ENCODE measurements at regions not wholly inside any gene's neighbourhood (a gene's known extent, or its start where the extent isn't known, plus 50 kb on each side); places are given as distances from the start of the nearest gene placed in this dataset.

GRCh38 chr2:191476901-191477300 lies 201.0 kb upstream of the NABP1 start:
- TF ChIP-seq CTCF (IDR thresholded peaks at IDR 0.05; ENCODE audit: insufficient read depth, low read length, severe bottlenecking) = no peak
- H3K4me3 ChIP-seq (ENCODE audit: low read depth, low read length) = no peak overlapping the region
- H3K36me3 ChIP-seq (ENCODE audit: control insufficient read depth, insufficient read depth, low read length) = no peaks in the 10 kb centered on the region
- FAIRE-seq (no peak), DNase-seq (ENCODE audit: low read depth) (no peak)
- H3K27me3 ChIP-seq (ENCODE audit: control insufficient read depth, insufficient read depth, low read length) = no peaks in the 10 kb centered on the region

GRCh38 chr2:191478799-191479679 lies 198.9 kb upstream of the NABP1 start:
- TF ChIP-seq CTCF (IDR thresholded peaks at IDR 0.05; ENCODE audit: insufficient read depth, low read length, severe bottlenecking) = no peak
- no peak for DNase-seq (ENCODE audit: low read depth)
- H3K4me3 ChIP-seq (ENCODE audit: low read depth, low read length) = no peak overlapping the region
- no peaks in the 10 kb centered on the region for H3K36me3 ChIP-seq (ENCODE audit: control insufficient read depth, insufficient read depth, low read length)
- FAIRE-seq = no peak
- no peaks in the 10 kb centered on the region for H3K27me3 ChIP-seq (ENCODE audit: control insufficient read depth, insufficient read depth, low read length)

DNA sequence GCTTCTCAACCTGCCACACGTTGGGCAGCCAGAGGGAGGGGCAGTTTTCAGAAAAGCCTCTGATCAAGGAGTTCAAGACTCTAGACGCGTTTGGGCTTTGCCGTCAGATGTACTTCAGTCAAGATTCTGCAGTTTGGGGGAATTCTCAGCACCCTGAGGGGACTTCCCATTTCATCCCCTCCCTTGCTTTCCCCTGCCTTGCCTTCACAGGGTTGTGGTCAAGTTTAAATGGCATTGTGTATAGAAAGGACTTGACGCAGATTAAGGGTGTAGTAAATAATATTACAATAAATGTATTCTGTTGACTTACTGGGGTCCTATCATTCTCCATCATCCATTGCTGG lies 198.3 kb upstream of the NABP1 start:
- no peaks in the 10 kb centered on the region for H3K27me3 ChIP-seq (ENCODE audit: control insufficient read depth, insufficient read depth, low read length)
- no peak for DNase-seq (ENCODE audit: low read depth)
- no peak for FAIRE-seq
- no peak overlapping the region for H3K4me3 ChIP-seq (ENCODE audit: low read depth, low read length)
- no peaks in the 10 kb centered on the region for H3K36me3 ChIP-seq (ENCODE audit: control insufficient read depth, insufficient read depth, low read length)
- no peak for TF ChIP-seq CTCF (IDR thresholded peaks at IDR 0.05; ENCODE audit: insufficient read depth, low read length, severe bottlenecking)

DNA sequence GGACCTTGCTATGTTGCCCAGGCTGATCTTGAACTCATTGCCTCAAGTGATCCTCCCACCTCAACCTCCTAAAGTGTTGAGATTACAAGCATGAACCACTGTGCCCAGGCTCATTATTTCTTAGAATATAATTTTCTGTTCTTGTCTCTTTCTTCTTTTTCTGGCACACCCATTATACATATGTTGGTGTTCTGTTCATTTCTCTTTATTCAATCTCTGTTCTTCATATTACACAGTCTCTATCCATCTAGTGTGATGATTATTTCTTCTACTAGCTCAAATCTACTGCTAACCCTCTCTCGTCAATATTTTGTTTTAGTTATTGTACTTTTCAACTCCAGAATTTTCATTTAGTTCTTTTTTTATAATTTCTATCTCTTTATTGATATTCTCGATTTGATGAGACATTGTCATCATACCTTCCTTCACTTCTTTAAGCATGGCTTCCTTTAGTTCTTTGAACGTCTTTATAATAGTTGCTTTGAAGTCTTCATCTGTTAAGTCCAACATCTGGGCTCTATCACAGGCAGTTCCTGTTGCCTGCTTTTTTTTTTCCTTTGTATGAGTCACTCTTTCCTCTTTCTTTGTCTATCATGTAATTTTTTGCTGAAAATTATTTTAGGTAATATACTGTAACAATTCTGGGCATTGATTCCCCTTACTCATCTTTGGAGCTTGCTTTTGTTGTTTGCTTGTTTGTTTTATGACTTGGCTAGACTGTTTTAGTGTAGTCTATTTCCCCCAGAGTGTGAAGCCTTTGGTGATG lies 196.4 kb upstream of the NABP1 start:
- no peaks in the 10 kb centered on the region for H3K27me3 ChIP-seq (ENCODE audit: control insufficient read depth, insufficient read depth, low read length)
- no peaks in the 10 kb centered on the region for H3K36me3 ChIP-seq (ENCODE audit: control insufficient read depth, insufficient read depth, low read length)
- FAIRE-seq (no peak), DNase-seq (ENCODE audit: low read depth) (peak; percentile 11)
- no peak for TF ChIP-seq CTCF (IDR thresholded peaks at IDR 0.05; ENCODE audit: insufficient read depth, low read length, severe bottlenecking)
- no peak overlapping the region for H3K4me3 ChIP-seq (ENCODE audit: low read depth, low read length)

- H3K27me3 ChIP-seq (ENCODE audit: control insufficient read depth, insufficient read depth, low read length) = no peaks in the 10 kb centered on the region
- FAIRE-seq (no peak), DNase-seq (ENCODE audit: low read depth) (no peak)
- H3K36me3 ChIP-seq (ENCODE audit: control insufficient read depth, insufficient read depth, low read length) = no peaks in the 10 kb centered on the region
- TF ChIP-seq CTCF (IDR thresholded peaks at IDR 0.05; ENCODE audit: insufficient read depth, low read length, severe bottlenecking) = no peak
- no peak overlapping the region for H3K4me3 ChIP-seq (ENCODE audit: low read depth, low read length)
These were observed 194.8 kb upstream of the NABP1 start for GRCh38 chr2:191483117-191483516.
